OCI-LY7 (cell line): ENCODE measurements at regions not wholly inside any gene's neighbourhood (a gene's known extent, or its start where the extent isn't known, plus 50 kb on each side); places are given as distances from the start of the nearest gene placed in this dataset.

Experiments
- BruUV-seq: library from RNA; stranded (reverse); fragments of 400-500 nt; replicated peaks from 2 replicates; lab custom pipeline; 2021; lab: Mats Ljungman, UMichigan
- CTCF ChIA-PET: fragments of 300-600 bp; sonication (Branson Sonifier 250); formaldehyde crosslinking; loops from one replicate; lab custom pipeline; 2022; ENCODE audit warnings: antibody characterized with exemption; ENCODE audit not compliant: unreplicated experiment; lab: Charles Lee
- POLR2A ChIA-PET: fragments of 300-600 bp; sonication (Branson Sonifier 250); formaldehyde crosslinking; loops from one replicate; lab custom pipeline; 2022; ENCODE audit warnings: antibody characterized with exemption; lab: Charles Lee
- DNase-seq: peaks from one replicate; pipeline ENCODE4 v3.0.0-alpha.2; 2015; ENCODE audit warnings: low spot score
- H2AFZ ChIP-seq: fragments of 200-600 bp; sonication (generic), shearing (Covaris generic); 2 replicates; pipeline ENCODE4 v1.6.1; 2014; ENCODE audit warnings: mild to moderate bottlenecking, antibody characterized with exemption, low read length, moderate library complexity
- H3K27ac ChIP-seq: fragments of 200-600 bp; sonication (generic); 2 replicates; pipeline ENCODE4 v1.5.1; 2014; ENCODE audit warnings: mixed run types, low read depth, mild to moderate bottlenecking, moderate library complexity, low read length, inconsistent platforms; ENCODE audit not compliant: poor library complexity, severe bottlenecking
- H3K36me3 ChIP-seq: fragments of 200-600 bp; sonication (generic); 2 replicates; pipeline ENCODE4 v1.6.1; 2014; ENCODE audit warnings: mild to moderate bottlenecking, antibody characterized with exemption, low read length, moderate library complexity, mixed read lengths; ENCODE audit not compliant: insufficient read depth
- H3K4me1 ChIP-seq: fragments of 200-600 bp; sonication (generic); 2 replicates; pipeline ENCODE4 v1.5.1; 2014; ENCODE audit warnings: mild to moderate bottlenecking, low read length; ENCODE audit not compliant: insufficient read depth, poor library complexity, severe bottlenecking
- H3K4me2 ChIP-seq: fragments of 200-600 bp; sonication (generic); 2 replicates; pipeline ENCODE4 v1.6.1; 2014; ENCODE audit warnings: mild to moderate bottlenecking, low read length
- H3K4me3 ChIP-seq: fragments of 200-600 bp; sonication (generic); 2 replicates; pipeline ENCODE4 v1.5.1; 2014; ENCODE audit warnings: mild to moderate bottlenecking, low read depth, low read length; ENCODE audit not compliant: poor library complexity, severe bottlenecking
- H3K79me2 ChIP-seq: fragments of 200-600 bp; sonication (generic); 2 replicates; pipeline ENCODE4 v1.6.1; 2016; ENCODE audit warnings: low read depth, mild to moderate bottlenecking, low read length, moderate library complexity, mixed read lengths; ENCODE audit not compliant: insufficient read depth
- H3K9me2 ChIP-seq: fragments of 200-600 bp; sonication (generic); 2 replicates; pipeline ENCODE4 v1.6.1; 2016; ENCODE audit warnings: mild to moderate bottlenecking, low read length, mixed read lengths; ENCODE audit not compliant: insufficient read depth
- H3K9me3 ChIP-seq: fragments of 200-600 bp; sonication (generic); 2 replicates; pipeline ENCODE4 v1.6.1; 2014; ENCODE audit warnings: mild to moderate bottlenecking, mixed run types, low read length, mixed read lengths
- H4K20me1 ChIP-seq: fragments of 200-600 bp; sonication (generic); 2 replicates; pipeline ENCODE4 v1.6.1; 2014; ENCODE audit warnings: mild to moderate bottlenecking, antibody characterized with exemption, low read length, moderate library complexity, mixed read lengths; ENCODE audit not compliant: insufficient read depth
- CTCF ChIP-seq: fragments of 200-600 bp; sonication (generic); conservative IDR thresholded peaks from 2 replicates; pipeline ENCODE4 v1.5.1; 2014; ENCODE audit warnings: mild to moderate bottlenecking, antibody characterized with exemption, low read length, moderate library complexity, mixed read lengths
- EZH2phosphoT487 ChIP-seq: fragments of 200-600 bp; sonication (generic); IDR thresholded peaks from 2 replicates; pipeline ENCODE4 v1.6.1; 2018; ENCODE audit warnings: low read depth, borderline replicate concordance, mild to moderate bottlenecking, mixed run types, antibody characterized with exemption, low read length, moderate library complexity, mixed read lengths
- intact Hi-C: fragments of 100-400 bp; cut with micrococcal nuclease; formaldehyde crosslinking; loops from one replicate; pipeline ENCODE4 v1.10.0; 2022; ENCODE audit not compliant: unreplicated experiment

DNA sequence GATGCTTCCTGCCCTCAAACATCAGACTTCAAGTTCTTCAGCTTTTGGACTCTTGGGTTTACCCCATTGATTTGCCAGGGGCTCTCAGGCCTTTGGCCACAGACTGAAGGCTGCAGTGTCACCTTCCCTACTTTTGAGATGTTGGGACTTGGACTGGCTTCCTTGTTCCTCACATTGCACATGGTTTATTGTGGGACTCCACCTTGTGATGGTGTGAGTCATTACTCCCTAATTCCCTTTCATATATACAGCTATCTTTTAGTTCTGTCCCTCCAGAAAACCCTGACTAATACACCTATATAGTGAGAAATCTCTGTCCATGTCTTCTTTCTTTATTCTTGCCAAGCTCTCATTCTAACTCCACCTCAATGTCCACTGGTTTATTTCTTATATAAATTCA is 736.9 kb upstream of the HS3ST1 start:
- TF ChIP-seq EZH2phosphoT487: no peak
- TF ChIP-seq CTCF: no peak
- CTCF ChIA-PET: no interaction called here
- intact Hi-C loops: no loop called here
- H3K9me2 ChIP-seq: no peaks in the 10 kb centered on the region
- BruUV-seq: no TSS peak
- no peak for DNase-seq
- no peaks in the 10 kb centered on the region for H3K4me1 ChIP-seq
- no peaks in the 10 kb centered on the region for H4K20me1 ChIP-seq
- no peaks in the 10 kb centered on the region for H3K79me2 ChIP-seq
- H3K27ac ChIP-seq: no peak overlapping the region
- H3K36me3 ChIP-seq: no peaks in the 10 kb centered on the region
- POLR2A ChIA-PET: interaction anchor here (0.5 kb wide), 2 partner anchors 13 to 871 kb away, joined by 3 to 4 read pairs; no protein-coding TSS in a partner anchor
- no peak overlapping the region for H2AFZ ChIP-seq
- no peak overlapping the region for H3K4me3 ChIP-seq
- H3K4me2 ChIP-seq: no peak overlapping the region
- no peaks in the 10 kb centered on the region for H3K9me3 ChIP-seq

DNA sequence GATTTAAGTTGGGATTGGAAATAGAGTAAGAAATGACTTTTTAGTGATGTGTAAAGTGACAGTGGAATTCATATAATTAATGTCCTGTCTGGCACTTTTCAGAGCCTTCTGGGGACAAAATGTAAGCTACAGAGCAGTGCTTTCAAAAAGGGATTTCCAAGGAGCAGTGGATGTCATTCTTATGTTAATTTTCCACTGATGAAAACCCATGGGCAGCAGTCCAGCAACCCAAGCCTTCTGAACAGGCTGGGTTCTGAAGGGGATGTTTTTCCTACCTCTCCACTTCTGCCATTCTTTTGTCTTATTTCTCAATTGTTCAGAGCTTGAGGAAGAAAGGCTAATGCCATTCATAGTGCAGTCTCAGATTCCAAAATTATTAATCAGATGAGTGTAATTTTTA is 717.6 kb upstream of the HS3ST1 start:
- no peak for DNase-seq
- H3K36me3 ChIP-seq: no peaks in the 10 kb centered on the region
- no peaks in the 10 kb centered on the region for H4K20me1 ChIP-seq
- no peaks in the 10 kb centered on the region for H3K4me1 ChIP-seq
- no peak overlapping the region for H3K4me3 ChIP-seq
- no peak overlapping the region for H3K4me2 ChIP-seq
- TF ChIP-seq CTCF (no peak), EZH2phosphoT487 (no peak)
- ChIA-PET POLR2A (interaction anchor here (0.6 kb wide), 2 partner anchors 12 to 614 kb away, joined by 3 to 4 read pairs; no protein-coding TSS in a partner anchor), CTCF (no interaction called here)
- no peaks in the 10 kb centered on the region for H3K9me2 ChIP-seq
- H3K27ac ChIP-seq: no peak overlapping the region
- intact Hi-C loops: no loop called here
- H3K79me2 ChIP-seq: no peaks in the 10 kb centered on the region
- H2AFZ ChIP-seq: no peak overlapping the region
- H3K9me3 ChIP-seq: no peaks in the 10 kb centered on the region
- no TSS peak for BruUV-seq

DNA sequence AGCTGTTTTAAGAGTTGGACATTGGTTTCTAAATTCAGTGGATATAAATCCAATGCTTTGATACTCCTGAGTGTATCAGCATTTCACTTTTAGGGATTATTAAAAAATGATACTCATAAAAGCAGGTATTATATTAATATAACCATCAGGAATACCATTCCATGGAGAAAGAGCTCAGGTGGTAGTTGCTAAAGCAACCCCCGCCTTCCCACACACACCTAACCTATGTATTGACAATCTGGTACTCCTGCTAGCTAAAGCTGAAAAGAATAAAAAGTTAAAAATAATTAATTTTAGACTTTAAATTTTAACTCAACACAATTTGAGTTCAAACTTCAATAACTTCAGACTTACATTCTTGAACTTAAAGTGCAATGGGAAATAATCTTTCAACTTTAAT is 717.1 kb upstream of the HS3ST1 start:
- no peak overlapping the region for H3K27ac ChIP-seq
- H4K20me1 ChIP-seq: no peaks in the 10 kb centered on the region
- TF ChIP-seq CTCF (no peak), EZH2phosphoT487 (no peak)
- CTCF ChIA-PET: no interaction called here
- POLR2A ChIA-PET: interaction anchor here (0.6 kb wide), 2 partner anchors 13 to 614 kb away, joined by 3 to 4 read pairs; no protein-coding TSS in a partner anchor
- intact Hi-C loops: no loop called here
- no peak overlapping the region for H3K4me2 ChIP-seq
- no peaks in the 10 kb centered on the region for H3K79me2 ChIP-seq
- no peaks in the 10 kb centered on the region for H3K4me1 ChIP-seq
- H3K36me3 ChIP-seq: no peaks in the 10 kb centered on the region
- no peak for DNase-seq
- H3K9me2 ChIP-seq: no peaks in the 10 kb centered on the region
- BruUV-seq: no TSS peak
- no peak overlapping the region for H2AFZ ChIP-seq
- H3K9me3 ChIP-seq: no peaks in the 10 kb centered on the region
- H3K4me3 ChIP-seq: no peak overlapping the region
